IMR-90 (cell line): ENCODE measurements at regions not wholly inside any gene's neighbourhood (a gene's known extent, or its start where the extent isn't known, plus 50 kb on each side); places are given as distances from the start of the nearest gene placed in this dataset.

Experiments
- ATAC-seq: fragments of 200-7000 bp; cut with Tn5 transposase; 2 replicates; pipeline ENCODE4 v1.9.1; 2020; ENCODE audit warnings: low read depth, mild to moderate bottlenecking, moderate library complexity
- BruUV-seq: library from RNA; stranded (reverse); fragments of 400-500 nt; replicated peaks from 2 replicates; lab custom pipeline; 2021; lab: Mats Ljungman, UMichigan
- CTCF ChIA-PET: fragments of 300-600 bp; formaldehyde crosslinking; extraction: SDS; loops from one replicate; lab custom pipeline; 2021; ENCODE audit warnings: antibody characterized with exemption; lab: Yijun Ruan, JAX
- POLR2A ChIA-PET: fragments of 300-600 bp; sonication (Branson Sonifier 250); formaldehyde crosslinking; loops from one replicate; lab custom pipeline; 2022; ENCODE audit warnings: antibody characterized with exemption; ENCODE audit not compliant: unreplicated experiment; lab: Charles Lee
- DNase-seq: peaks from one replicate; pipeline ENCODE4 v3.0.0; 2013
- H2AFZ ChIP-seq: replicated peaks from 2 replicates; pipeline ENCODE3; 2013; ENCODE audit warnings: low read length, mild to moderate bottlenecking; ENCODE audit not compliant: poor library complexity
- H2AK5ac ChIP-seq: 2 replicates; pipeline ENCODE4 v1.6.1; 2013; ENCODE audit warnings: low read depth, low read length, inconsistent platforms
- H2AK9ac ChIP-seq: replicated peaks from 2 replicates; pipeline ENCODE3; 2013; ENCODE audit warnings: mild to moderate bottlenecking, low read depth, low read length, moderate library complexity; ENCODE audit not compliant: poor library complexity
- H2BK120ac ChIP-seq: 2 replicates; pipeline ENCODE4 v1.6.1; 2013; ENCODE audit warnings: low read depth, low read length, inconsistent platforms
- H2BK15ac ChIP-seq: 3 replicates; pipeline ENCODE4 v1.6.1; 2013; ENCODE audit warnings: low read depth, low read length, inconsistent platforms
- H2BK20ac ChIP-seq: 2 replicates; pipeline ENCODE4 v1.6.1; 2013; ENCODE audit warnings: low read depth, mild to moderate bottlenecking, inconsistent platforms, low read length, moderate library complexity
- H2BK5ac ChIP-seq: 2 replicates; pipeline ENCODE4 v1.6.1; 2013; ENCODE audit warnings: mild to moderate bottlenecking, low read depth, low read length, inconsistent platforms; ENCODE audit not compliant: poor library complexity, severe bottlenecking
- H3K14ac ChIP-seq: replicated peaks from 2 replicates; pipeline ENCODE4 v1.6.1; 2013; ENCODE audit warnings: low read depth, low read length, inconsistent platforms
- H3K18ac ChIP-seq: 2 replicates; pipeline ENCODE4 v1.6.1; 2013; ENCODE audit warnings: low read depth, low read length, control low read depth
- H3K23ac ChIP-seq: 2 replicates; pipeline ENCODE4 v1.6.1; 2013; ENCODE audit warnings: low read depth, low read length, inconsistent platforms
- H3K27ac ChIP-seq: 2 replicates; pipeline ENCODE4 v1.5.1; 2013; ENCODE audit warnings: mild to moderate bottlenecking, control low read depth, low read length; ENCODE audit not compliant: insufficient read depth
- H3K27me3 ChIP-seq: 2 replicates; pipeline ENCODE4 v1.6.1; 2013; ENCODE audit warnings: low read length; ENCODE audit not compliant: control insufficient read depth, insufficient read depth
- H3K36me3 ChIP-seq: 2 replicates; pipeline ENCODE4 v1.6.1; 2013; ENCODE audit warnings: low read length, mixed read lengths; ENCODE audit not compliant: control insufficient read depth, insufficient read depth
- H3K4ac ChIP-seq: 2 replicates; pipeline ENCODE4 v1.6.1; 2013; ENCODE audit warnings: low read depth, low read length, inconsistent platforms
- H3K4me1 ChIP-seq: 2 replicates; pipeline ENCODE4 v1.6.1; 2013; ENCODE audit warnings: low read length, mixed read lengths; ENCODE audit not compliant: control insufficient read depth, insufficient read depth
- H3K4me2 ChIP-seq: 2 replicates; pipeline ENCODE4 v1.6.1; 2013; ENCODE audit warnings: low read depth, mild to moderate bottlenecking, control low read depth, low read length, moderate library complexity
- H3K4me3 ChIP-seq: 2 replicates; pipeline ENCODE4 v1.5.1; 2013; ENCODE audit warnings: low read depth, mild to moderate bottlenecking, control low read depth, low read length, moderate library complexity; ENCODE audit not compliant: insufficient read depth
- H3K56ac ChIP-seq: 2 replicates; pipeline ENCODE4 v1.6.1; 2013; ENCODE audit warnings: low read length, inconsistent platforms; ENCODE audit not compliant: insufficient read depth; ENCODE audit errors: extremely low read depth
- H3K79me1 ChIP-seq, 2 experiments: 2 replicates each; pipeline ENCODE4 v1.6.1; 2013; ENCODE audit warnings: low read length in 2 of 2, inconsistent platforms in 1 of 2, low read depth in 1 of 2
- H3K9ac ChIP-seq: 2 replicates; pipeline ENCODE4 v1.6.1; 2013; ENCODE audit warnings: low read depth, low read length, control low read depth
- H3K9me1 ChIP-seq: 2 replicates; pipeline ENCODE4 v1.6.1; 2013; ENCODE audit warnings: low read length, inconsistent platforms; ENCODE audit not compliant: insufficient read depth
- H3K9me3 ChIP-seq: 2 replicates; pipeline ENCODE4 v1.6.1; 2013; ENCODE audit warnings: low read length; ENCODE audit not compliant: control insufficient read depth, insufficient read depth
- H4K20me1 ChIP-seq: 2 replicates; pipeline ENCODE4 v1.6.1; 2013; ENCODE audit warnings: low read length, inconsistent platforms; ENCODE audit not compliant: insufficient read depth
- H4K5ac ChIP-seq: 2 replicates; pipeline ENCODE4 v1.6.1; 2013; ENCODE audit warnings: mild to moderate bottlenecking, low read depth, low read length, control low read depth
- H4K8ac ChIP-seq, 2 experiments: 2 replicates each; pipeline ENCODE4 v1.6.1; 2013; ENCODE audit warnings: low read depth in 2 of 2, low read length in 2 of 2, control low read depth in 1 of 2, inconsistent platforms in 1 of 2
- H4K91ac ChIP-seq: 2 replicates; pipeline ENCODE4 v1.6.1; 2013; ENCODE audit warnings: low read depth, low read length, inconsistent platforms; ENCODE audit not compliant: insufficient read depth
- BHLHE40 ChIP-seq: fragments of 150-350 bp; IDR thresholded peaks from 2 replicates; pipeline ENCODE4 v1.6.1; 2016; ENCODE audit warnings: mild to moderate bottlenecking, low read depth, low read length
- CEBPB ChIP-seq: IDR thresholded peaks from 2 replicates; pipeline ENCODE4 v1.6.1; 2012; ENCODE audit warnings: low read depth, low read length, improper control_type of control experiment
- CHD1 ChIP-seq: IDR thresholded peaks from 2 replicates; pipeline ENCODE4 v1.6.1; 2012; ENCODE audit warnings: low read depth, low read length, improper control_type of control experiment
- MAFK ChIP-seq: IDR thresholded peaks from 2 replicates; pipeline ENCODE4 v1.6.1; 2012; ENCODE audit warnings: low read depth, low read length, improper control_type of control experiment
- MAZ ChIP-seq: IDR thresholded peaks from 2 replicates; pipeline ENCODE4 v1.6.1; 2012; ENCODE audit warnings: low read depth, mild to moderate bottlenecking, low read length, improper control_type of control experiment, moderate library complexity, borderline replicate concordance
- MXI1 ChIP-seq: IDR thresholded peaks from 2 replicates; pipeline ENCODE4 v1.6.1; 2012; ENCODE audit warnings: low read depth, mild to moderate bottlenecking, low read length, moderate library complexity, borderline replicate concordance
- NFE2L2 ChIP-seq: fragments of 150-350 bp; IDR thresholded peaks from 2 replicates; pipeline ENCODE4 v1.6.1; 2016; ENCODE audit warnings: low read depth, mild to moderate bottlenecking, low read length
- POLR2A ChIP-seq: IDR thresholded peaks from 2 replicates; pipeline ENCODE4 v1.6.1; 2012; ENCODE audit warnings: mild to moderate bottlenecking, low read depth, low read length
- RAD21 ChIP-seq: IDR thresholded peaks from 2 replicates; pipeline ENCODE4 v1.6.1; 2012; ENCODE audit warnings: low read length, improper control_type of control experiment
- RFX5 ChIP-seq: IDR thresholded peaks from 2 replicates; pipeline ENCODE4 v1.8.0; 2012; ENCODE audit warnings: low read depth, mild to moderate bottlenecking, low read length, moderate library complexity
- SMC3 ChIP-seq: fragments of 150-350 bp; IDR thresholded peaks from 2 replicates; pipeline ENCODE4 v1.6.1; 2016; ENCODE audit warnings: low read depth, mild to moderate bottlenecking, antibody characterized with exemption, low read length, moderate library complexity
- WGBS, 2 experiments: methylation state at CpG; one replicate each; pipeline versions ENCODE4 v1.1.5 to v1.1.7; 2013; ENCODE audit warnings: missing lambda C conversion rate in 2 of 2; ENCODE audit not compliant: insufficient read length in 1 of 2; ENCODE audit errors: extremely low coverage in 2 of 2; 5-methylcytosine and 5-hydroxymethylcytosine counted together
- dilution Hi-C: fragments of 300-500 bp; cut with HindIII; formaldehyde crosslinking; loops from one replicate; pipeline ENCODE4 v1.14.3; 2018; ENCODE audit warnings: low sequenced_read_pairs; ENCODE audit not compliant: unreplicated experiment
- in situ Hi-C: fragments of 300-500 bp; cut with MboI; formaldehyde crosslinking; loops from 3 replicates; pipeline ENCODE4 v1.14.3; 2019; ENCODE audit warnings: low sequenced_read_pairs, inconsistent platforms, mixed read lengths
- intact Hi-C: fragments of 100-400 bp; cut with micrococcal nuclease; formaldehyde crosslinking; loops from 2 replicates; pipeline ENCODE4 v1.10.0; 2022
- TF ChIP-seq, protein P1 (sequence below): fragments of 150-350 bp; IDR thresholded peaks from 2 replicates; pipeline ENCODE4 v1.6.1; 2017; ENCODE audit warnings: mild to moderate bottlenecking, antibody characterized with exemption, low read length, low read depth
- TF ChIP-seq, protein P2 (sequence below): fragments of 150-350 bp; IDR thresholded peaks from 2 replicates; pipeline ENCODE4 v1.6.1; 2016; ENCODE audit warnings: low read depth, mild to moderate bottlenecking, low read length, moderate library complexity, borderline replicate concordance

DNA sequence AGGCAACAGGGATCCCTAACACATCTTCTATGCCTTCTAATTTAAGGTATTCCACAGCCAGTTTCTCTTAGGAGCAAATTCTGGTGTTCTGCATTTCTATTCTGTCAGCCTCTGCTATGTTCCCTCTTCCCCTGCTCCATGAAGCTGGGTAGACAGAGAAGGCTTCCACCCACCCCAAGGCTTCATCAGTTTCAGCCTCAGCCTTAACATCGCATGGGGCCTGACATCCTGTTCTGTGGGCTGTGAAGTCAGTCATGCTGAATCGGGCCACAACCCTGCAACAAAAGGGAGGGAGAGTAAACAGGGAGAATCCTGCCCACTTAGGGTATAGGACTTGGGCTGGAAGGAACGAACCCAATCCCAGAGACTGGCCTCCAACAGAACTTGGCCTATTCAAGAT is 70.6 kb upstream of the PPM1B start:
- H4K8ac ChIP-seq = no peak overlapping the region
- no peak for ATAC-seq
- no peak overlapping the region for H2BK120ac ChIP-seq
- no peak overlapping the region for H3K27ac ChIP-seq
- CTCF ChIA-PET = interaction anchor here (0.6 to 1.4 kb wide), 2 partner anchors 11 to 193 kb away, joined by 4 read pairs; no protein-coding TSS in a partner anchor
- no peak overlapping the region for H3K23ac ChIP-seq
- H3K4me3 ChIP-seq = no peak overlapping the region
- H3K9me3 ChIP-seq = peaks cover 3% of the 10 kb centered on the region
- in situ Hi-C loops (loop anchor here (25.0 kb wide), 1 partner anchor 189 kb away; the partner anchor contains the start of gene SLC3A1), intact Hi-C loops (no loop called here), dilution Hi-C loops (no loop called here)
- no peak overlapping the region for H3K14ac ChIP-seq
- H3K9ac ChIP-seq = no peak overlapping the region
- POLR2A ChIA-PET = no interaction called here
- H2AK9ac ChIP-seq = no peak overlapping the region
- no peak overlapping the region for H4K91ac ChIP-seq
- H2AK5ac ChIP-seq = no peak overlapping the region
- no peaks in the 10 kb centered on the region for H3K27me3 ChIP-seq
- H3K56ac ChIP-seq = no peak overlapping the region
- H3K18ac ChIP-seq = no peak overlapping the region
- H4K5ac ChIP-seq = no peak overlapping the region
- no peak overlapping the region for H2AFZ ChIP-seq
- peaks cover 11% of the 10 kb centered on the region; the same call in 1 of the 2 replicates for H3K9me1 ChIP-seq
- H3K36me3 ChIP-seq = no peaks in the 10 kb centered on the region
- WGBS, 2 experiments = 80% methylated on average over 1 of the region's 3 CpGs; no CpG with 5 or more reads in 1 of the 2 experiments
- H2BK5ac ChIP-seq = no peak overlapping the region
- TF ChIP-seq CEBPB = no peak
- TF ChIP-seq MXI1 = no peak
- TF ChIP-seq CHD1 = no peak
- no peak for TF ChIP-seq NFE2L2
- TF ChIP-seq RFX5 = no peak
- no peak for TF ChIP-seq BHLHE40
- TF ChIP-seq RAD21 = no peak
- TF ChIP-seq SMC3 = no peak
- TF ChIP-seq MAFK = no peak
- TF ChIP-seq, protein P1, sequence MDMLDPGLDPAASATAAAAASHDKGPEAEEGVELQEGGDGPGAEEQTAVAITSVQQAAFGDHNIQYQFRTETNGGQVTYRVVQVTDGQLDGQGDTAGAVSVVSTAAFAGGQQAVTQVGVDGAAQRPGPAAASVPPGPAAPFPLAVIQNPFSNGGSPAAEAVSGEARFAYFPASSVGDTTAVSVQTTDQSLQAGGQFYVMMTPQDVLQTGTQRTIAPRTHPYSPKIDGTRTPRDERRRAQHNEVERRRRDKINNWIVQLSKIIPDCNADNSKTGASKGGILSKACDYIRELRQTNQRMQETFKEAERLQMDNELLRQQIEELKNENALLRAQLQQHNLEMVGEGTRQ = no peak
- TF ChIP-seq, protein P2, sequence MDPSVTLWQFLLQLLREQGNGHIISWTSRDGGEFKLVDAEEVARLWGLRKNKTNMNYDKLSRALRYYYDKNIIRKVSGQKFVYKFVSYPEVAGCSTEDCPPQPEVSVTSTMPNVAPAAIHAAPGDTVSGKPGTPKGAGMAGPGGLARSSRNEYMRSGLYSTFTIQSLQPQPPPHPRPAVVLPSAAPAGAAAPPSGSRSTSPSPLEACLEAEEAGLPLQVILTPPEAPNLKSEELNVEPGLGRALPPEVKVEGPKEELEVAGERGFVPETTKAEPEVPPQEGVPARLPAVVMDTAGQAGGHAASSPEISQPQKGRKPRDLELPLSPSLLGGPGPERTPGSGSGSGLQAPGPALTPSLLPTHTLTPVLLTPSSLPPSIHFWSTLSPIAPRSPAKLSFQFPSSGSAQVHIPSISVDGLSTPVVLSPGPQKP = no peak
- TF ChIP-seq POLR2A = no peak
- no peak for TF ChIP-seq MAZ
- no peak overlapping the region for H2BK20ac ChIP-seq
- peaks cover 5% of the 10 kb centered on the region; the same call in 1 of the 2 replicates for H3K4me1 ChIP-seq
- H2BK15ac ChIP-seq = no peak overlapping the region
- 0 out of 4 replicates have a peak, but pooled peaks cover 0 to 3% of the 10 kb centered on the region in 2 experiments for H3K79me1 ChIP-seq
- DNase-seq = no peak
- no peak overlapping the region for H3K4me2 ChIP-seq
- no peak overlapping the region for H3K4ac ChIP-seq
- no TSS peak for BruUV-seq
- no peaks in the 10 kb centered on the region; the same call in 1 of the 2 replicates for H4K20me1 ChIP-seq
